Brain microvascular endothelial cell (primary cell): ENCODE measurements at regions not wholly inside any gene's neighbourhood (a gene's known extent, or its start where the extent isn't known, plus 50 kb on each side); places are given as distances from the start of the nearest gene placed in this dataset.

Experiments
- DNase-seq: peaks from one replicate; pipeline ENCODE4 v3.0.0-alpha.2; 2020
- H3K27ac ChIP-seq: fragments of 250-450 bp; sonication (Bioruptor Pico); 2 replicates; pipeline ENCODE4 v1.5.1; 2020; ENCODE audit warnings: mild to moderate bottlenecking, moderate library complexity
- H3K27me3 ChIP-seq: fragments of 250-450 bp; sonication (Bioruptor Pico); replicated peaks from 2 replicates; pipeline ENCODE4 v1.5.1; 2020; ENCODE audit warnings: mild to moderate bottlenecking
- H3K36me3 ChIP-seq: fragments of 250-450 bp; sonication (Bioruptor Pico); replicated peaks from 2 replicates; pipeline ENCODE4 v1.5.1; 2020; ENCODE audit warnings: mild to moderate bottlenecking
- H3K4me3 ChIP-seq: 2 replicates; pipeline ENCODE4 v1.5.1; 2011; ENCODE audit warnings: low read depth, mild to moderate bottlenecking, control low read depth, low read length, moderate library complexity
- in situ Hi-C: cut with HindIII; loops from 2 replicates; pipeline ENCODE4 v1.10.0; 2017; ENCODE audit warnings: low sequenced_read_pairs, low pct_ligation_motif_present
- TF ChIP-seq, protein P1 (sequence below): IDR thresholded peaks from 2 replicates; pipeline ENCODE4 v1.5.1; 2011; ENCODE audit warnings: low read depth, mild to moderate bottlenecking, moderate library complexity, low read length, control low read depth, inconsistent platforms; ENCODE audit errors: missing control alignments

DNA sequence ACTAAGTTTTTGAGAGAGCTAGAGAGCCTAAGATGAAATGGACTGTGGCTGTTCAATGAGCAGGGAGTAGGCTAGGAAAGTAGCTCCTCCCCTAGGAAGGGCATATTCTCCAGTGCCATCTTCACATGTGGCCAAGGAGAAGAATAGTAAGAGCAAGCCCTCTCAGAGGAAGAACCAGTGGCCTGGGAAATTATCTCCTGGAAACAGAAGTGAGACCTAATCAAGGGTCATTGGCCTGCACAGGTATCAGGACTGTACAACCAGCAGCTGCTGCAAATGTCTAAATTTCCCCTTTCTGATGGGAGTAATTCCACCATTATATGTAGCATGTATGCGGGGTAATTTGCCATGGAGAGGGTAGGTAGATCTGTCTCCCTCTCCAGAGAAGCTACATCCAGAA is 334.8 kb upstream of the RASGEF1B start:
- in situ Hi-C loops: no loop called here
- Histone ChIP-seq H3K27me3 (no peaks in the 10 kb centered on the region), H3K4me3 (no peak overlapping the region), H3K36me3 (no peaks in the 10 kb centered on the region), H3K27ac (no peak overlapping the region)
- TF ChIP-seq, protein P1, sequence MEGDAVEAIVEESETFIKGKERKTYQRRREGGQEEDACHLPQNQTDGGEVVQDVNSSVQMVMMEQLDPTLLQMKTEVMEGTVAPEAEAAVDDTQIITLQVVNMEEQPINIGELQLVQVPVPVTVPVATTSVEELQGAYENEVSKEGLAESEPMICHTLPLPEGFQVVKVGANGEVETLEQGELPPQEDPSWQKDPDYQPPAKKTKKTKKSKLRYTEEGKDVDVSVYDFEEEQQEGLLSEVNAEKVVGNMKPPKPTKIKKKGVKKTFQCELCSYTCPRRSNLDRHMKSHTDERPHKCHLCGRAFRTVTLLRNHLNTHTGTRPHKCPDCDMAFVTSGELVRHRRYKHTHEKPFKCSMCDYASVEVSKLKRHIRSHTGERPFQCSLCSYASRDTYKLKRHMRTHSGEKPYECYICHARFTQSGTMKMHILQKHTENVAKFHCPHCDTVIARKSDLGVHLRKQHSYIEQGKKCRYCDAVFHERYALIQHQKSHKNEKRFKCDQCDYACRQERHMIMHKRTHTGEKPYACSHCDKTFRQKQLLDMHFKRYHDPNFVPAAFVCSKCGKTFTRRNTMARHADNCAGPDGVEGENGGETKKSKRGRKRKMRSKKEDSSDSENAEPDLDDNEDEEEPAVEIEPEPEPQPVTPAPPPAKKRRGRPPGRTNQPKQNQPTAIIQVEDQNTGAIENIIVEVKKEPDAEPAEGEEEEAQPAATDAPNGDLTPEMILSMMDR: no peak
- no peak for DNase-seq

DNA sequence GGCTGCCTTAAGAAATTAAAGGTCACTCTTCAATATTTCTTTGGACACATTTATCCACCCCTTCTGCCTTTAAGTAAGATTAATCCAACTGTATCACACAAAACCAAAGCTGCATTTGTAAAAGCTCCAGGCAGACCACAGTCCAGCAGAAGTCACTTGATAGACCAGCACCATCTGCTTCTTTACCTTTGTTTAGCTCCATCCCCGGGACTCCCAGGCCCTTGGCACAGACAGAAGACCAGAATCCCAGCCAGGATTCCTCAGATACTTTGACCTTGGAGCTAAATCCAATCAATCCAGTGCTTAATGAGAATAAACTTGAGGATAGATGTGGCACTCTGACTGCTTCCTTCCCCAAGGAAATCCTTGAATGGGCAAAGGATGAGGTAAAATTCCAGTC is 333.1 kb upstream of the RASGEF1B start:
- in situ Hi-C loops: no loop called here
- DNase-seq: no peak
- TF ChIP-seq, protein P1: no peak
- no peak overlapping the region for H3K27ac ChIP-seq
- H3K4me3 ChIP-seq: no peak overlapping the region
- no peaks in the 10 kb centered on the region for H3K27me3 ChIP-seq
- H3K36me3 ChIP-seq: no peaks in the 10 kb centered on the region

DNA sequence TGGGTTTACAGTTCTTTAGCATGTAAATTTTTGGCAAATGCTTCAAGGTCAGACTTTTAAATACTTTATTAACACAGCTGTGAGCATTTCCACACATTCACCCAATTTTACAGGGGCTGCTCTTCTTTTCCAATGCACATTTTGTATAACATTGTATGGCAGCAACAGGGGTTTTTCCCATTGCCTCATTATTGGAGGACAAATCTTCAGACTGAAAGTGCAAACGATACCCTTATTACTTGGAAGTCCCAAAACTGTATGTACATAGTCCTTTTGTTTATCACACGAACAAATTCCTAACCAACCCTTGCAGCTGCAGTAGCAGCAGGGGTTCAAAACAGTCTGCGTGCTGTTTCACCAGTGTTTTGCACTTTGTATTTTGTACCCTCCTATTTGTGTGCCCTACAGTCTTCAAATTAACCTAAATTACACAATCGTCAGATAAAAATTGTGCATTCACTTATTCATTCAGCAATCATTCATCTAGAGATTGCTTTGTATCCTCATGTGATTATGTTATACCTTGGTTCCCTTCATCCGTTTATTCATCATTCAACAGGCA is 330.7 kb upstream of the RASGEF1B start:
- Histone ChIP-seq H3K27ac (no peak overlapping the region), H3K36me3 (no peaks in the 10 kb centered on the region), H3K27me3 (no peaks in the 10 kb centered on the region), H3K4me3 (no peak overlapping the region)
- in situ Hi-C loops: no loop called here
- TF ChIP-seq, protein P1: no peak
- DNase-seq: no peak

DNA sequence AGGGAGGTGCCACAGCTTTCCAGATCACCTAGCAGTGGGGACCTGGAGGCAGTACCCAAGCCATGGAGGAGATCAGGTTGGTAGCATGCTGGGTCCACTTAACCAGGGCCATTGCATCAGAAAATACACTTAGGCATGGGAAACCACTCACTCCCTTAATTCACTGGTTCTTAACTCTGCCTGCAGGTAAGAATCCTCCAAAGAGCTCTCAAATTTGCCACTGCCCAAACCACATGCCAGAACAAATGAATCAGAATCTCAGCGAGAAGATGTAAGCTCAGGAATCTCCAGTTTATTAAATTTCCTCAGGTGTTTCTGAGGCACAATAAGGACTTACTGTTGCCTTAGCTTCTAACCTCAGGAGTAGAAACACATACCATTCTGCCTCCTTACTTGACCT is 327.7 kb upstream of the RASGEF1B start:
- no peak for DNase-seq
- no peak overlapping the region for H3K4me3 ChIP-seq
- TF ChIP-seq, protein P1: no peak
- H3K36me3 ChIP-seq: no peaks in the 10 kb centered on the region
- no peak overlapping the region for H3K27ac ChIP-seq
- no peaks in the 10 kb centered on the region for H3K27me3 ChIP-seq
- in situ Hi-C loops: no loop called here

DNA sequence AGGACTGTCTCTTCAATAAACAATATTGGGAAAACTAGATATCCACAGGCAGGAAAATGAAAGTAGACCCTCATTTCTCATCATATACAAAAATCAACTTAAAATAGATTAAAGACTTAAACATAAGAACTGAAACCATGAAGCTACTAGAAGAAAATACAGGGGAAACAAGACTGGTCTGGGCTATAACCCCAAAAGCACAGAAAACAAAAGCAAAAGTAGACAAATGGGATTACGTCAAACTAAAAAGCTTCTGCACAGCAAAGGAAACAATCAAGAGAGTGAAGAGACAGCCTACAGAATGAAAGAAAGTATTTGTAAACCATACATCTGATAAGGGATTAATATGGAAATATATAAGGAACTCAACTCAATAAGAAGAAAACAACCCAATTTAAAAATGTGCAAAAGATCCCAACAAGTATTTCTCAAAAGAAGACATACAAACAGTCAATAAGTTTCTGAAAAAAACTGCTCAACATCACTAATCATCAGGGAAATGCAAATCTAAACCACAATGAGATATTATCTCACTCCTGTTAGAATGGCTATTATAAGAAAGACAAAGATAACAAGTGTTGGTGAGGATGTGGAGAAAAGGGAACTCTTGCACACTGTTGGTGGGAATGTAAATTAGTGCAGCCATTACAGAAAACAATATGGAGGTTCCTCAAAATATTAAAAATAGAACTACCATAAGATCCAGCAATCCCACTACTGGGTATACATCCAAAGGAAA is 325.3 kb upstream of the RASGEF1B start:
- Histone ChIP-seq H3K4me3 (no peak overlapping the region), H3K27ac (no peak overlapping the region), H3K36me3 (no peaks in the 10 kb centered on the region), H3K27me3 (no peaks in the 10 kb centered on the region)
- TF ChIP-seq, protein P1: no peak
- in situ Hi-C loops: no loop called here
- no peak for DNase-seq

DNA sequence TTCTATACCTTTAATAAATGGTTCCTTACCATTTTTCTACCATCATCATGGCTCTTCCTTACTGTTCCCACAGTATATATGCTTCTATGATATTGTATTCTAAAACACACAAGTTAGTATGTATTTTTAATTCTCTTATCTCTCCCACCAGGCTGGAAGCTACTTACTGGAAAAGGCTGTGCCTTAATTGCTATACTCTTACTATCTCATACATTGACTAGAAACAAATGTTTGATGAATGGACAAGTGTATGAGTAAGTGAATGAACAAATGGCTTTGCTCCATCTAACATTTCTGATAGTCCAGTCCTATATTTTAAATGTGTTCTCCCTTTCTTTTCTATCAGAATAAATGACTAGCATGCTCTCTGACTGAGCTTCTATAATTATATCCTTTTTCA is 320.8 kb upstream of the RASGEF1B start:
- in situ Hi-C loops: no loop called here
- no peak overlapping the region for H3K4me3 ChIP-seq
- H3K27me3 ChIP-seq: no peaks in the 10 kb centered on the region
- H3K36me3 ChIP-seq: no peaks in the 10 kb centered on the region
- H3K27ac ChIP-seq: no peak overlapping the region
- DNase-seq: no peak
- TF ChIP-seq, protein P1: no peak
